GM18873 (cell line): ENCODE measurements at regions not wholly inside any gene's neighbourhood (a gene's known extent, or its start where the extent isn't known, plus 50 kb on each side); places are given as distances from the start of the nearest gene placed in this dataset.
"Not testable (repeated sequence)": the region's sequence is repeated elsewhere in the genome, so short reads cannot be mapped to it uniquely, and the experiment has no call there.

ENCODE experiments used
- ATAC-seq: cut with Tn5 transposase; IDR thresholded peaks from one replicate; pipeline ENCODE4 v1.9.1; 2021; ENCODE audit warnings: mild to moderate bottlenecking, moderate library complexity, moderate number of reproducible peaks; ENCODE audit not compliant: unreplicated experiment, low FRiP score

- no peak for ATAC-seq
These were observed 365.5 kb upstream of the ID2 start for GRCh38 chr2:8316356-8316755.

- ATAC-seq: no peak
These were observed 364.4 kb upstream of the ID2 start for GRCh38 chr2:8317418-8317817.

- no peak for ATAC-seq
These were observed 362.6 kb upstream of the ID2 start for GRCh38 chr2:8319219-8319618.

- ATAC-seq: no peak
These were observed 361.4 kb upstream of the ID2 start for GRCh38 chr2:8320311-8321066.

- no peak for ATAC-seq
These were observed 359.2 kb upstream of the ID2 start for GRCh38 chr2:8322634-8323033.

GRCh38 chr2:8324164-8324856 is 357.5 kb upstream of the ID2 start:
- ATAC-seq: no peak

- no peak for ATAC-seq
These were observed 357.0 kb upstream of the ID2 start for GRCh38 chr2:8324901-8325300.

- ATAC-seq: no peak
These were observed 354.3 kb upstream of the ID2 start for GRCh38 chr2:8327371-8328100.

GRCh38 chr2:8328217-8328616 is 353.6 kb upstream of the ID2 start:
- ATAC-seq: no peak

- no peak for ATAC-seq
These were observed 351.9 kb upstream of the ID2 start for GRCh38 chr2:8329660-8330622.

- ATAC-seq: no peak
These were observed 350.8 kb upstream of the ID2 start for GRCh38 chr2:8331068-8331467.

- no peak for ATAC-seq
These were observed 349.2 kb upstream of the ID2 start for GRCh38 chr2:8332646-8333045.

- no peak for ATAC-seq
These were observed 348.6 kb upstream of the ID2 start for GRCh38 chr2:8333177-8333831.

- ATAC-seq: not testable (repeated sequence)
These were observed 348.0 kb upstream of the ID2 start for GRCh38 chr2:8333832-8334187.

- no peak for ATAC-seq
These were observed 347.0 kb upstream of the ID2 start for GRCh38 chr2:8334866-8335325.

- ATAC-seq: no peak
These were observed 346.1 kb upstream of the ID2 start for GRCh38 chr2:8335801-8336200.

- ATAC-seq: no peak
These were observed 344.5 kb upstream of the ID2 start for GRCh38 chr2:8337321-8337720.

GRCh38 chr2:8342407-8342806 is 339.4 kb upstream of the ID2 start:
- no peak for ATAC-seq

GRCh38 chr2:8343031-8343430 is 338.8 kb upstream of the ID2 start:
- no peak for ATAC-seq
